Prostate gland (tissue), 2 donors: ENCODE measurements at regions not wholly inside any gene's neighbourhood (a gene's known extent, or its start where the extent isn't known, plus 50 kb on each side); places are given as distances from the start of the nearest gene placed in this dataset.

Experiments
- DNase-seq: peaks from one replicate; pipeline ENCODE4 v3.0.0-alpha.2; 2019; ENCODE audit warnings: low spot score
- H3K27ac ChIP-seq, 2 donors: fragments of 200-600 bp; sonication (generic); 2 replicates each; pipeline ENCODE4 v1.5.1; 2017 to 2019
- H3K27me3 ChIP-seq: fragments of 200-600 bp; sonication (generic); replicated peaks from 2 replicates; pipeline ENCODE4 v1.5.1; 2019; ENCODE audit not compliant: insufficient read depth
- H3K36me3 ChIP-seq, 2 donors: fragments of 200-600 bp; sonication (generic); 1 replicate in 1 of 2; 2 replicates in 1 of 2; pipeline versions ENCODE4 v1.5.1 to v1.8.1; 2017 to 2019
- H3K4me1 ChIP-seq: fragments of 200-600 bp; sonication (generic); replicated peaks from 2 replicates; pipeline ENCODE4 v1.5.1; 2019
- H3K4me3 ChIP-seq, 2 donors: fragments of 200-600 bp; sonication (generic); 2 replicates each; pipeline ENCODE4 v1.5.1; 2017 to 2019
- H3K9me3 ChIP-seq: fragments of 200-600 bp; sonication (generic); 2 replicates; pipeline ENCODE4 v1.5.1; 2017
- POLR2A ChIP-seq: fragments of 450-650 bp; IDR thresholded peaks from one replicate; pipeline ENCODE4 v1.6.1; 2016; ENCODE audit warnings: antibody characterized with exemption, mild to moderate bottlenecking
- POLR2AphosphoS5 ChIP-seq: sonication (generic); formaldehyde crosslinking; IDR thresholded peaks from one replicate; pipeline ENCODE4 v1.6.1; 2017; ENCODE audit warnings: antibody characterized with exemption
- WGBS: methylation state at CpG from one replicate; pipeline ENCODE4 v1.1.5; 2018; 5-methylcytosine and 5-hydroxymethylcytosine counted together
- intact Hi-C: fragments of 100-400 bp; cut with DNase I; formaldehyde crosslinking; loops from one replicate; pipeline ENCODE4 v1.14.2; 2022
- TF ChIP-seq, protein P1 (sequence below), 4 experiments: fragments of 200-600 bp in 2 of 4; fragments of 450-650 bp in 2 of 4; sonication (generic) in 2 of 4; IDR thresholded peaks; 1 replicate in 3 of 4; 2 replicates in 1 of 4; pipeline ENCODE4 v1.5.1; 2016 to 2019; ENCODE audit warnings: antibody characterized with exemption in 4 of 4, mild to moderate bottlenecking in 2 of 4, moderate library complexity in 2 of 4

DNA sequence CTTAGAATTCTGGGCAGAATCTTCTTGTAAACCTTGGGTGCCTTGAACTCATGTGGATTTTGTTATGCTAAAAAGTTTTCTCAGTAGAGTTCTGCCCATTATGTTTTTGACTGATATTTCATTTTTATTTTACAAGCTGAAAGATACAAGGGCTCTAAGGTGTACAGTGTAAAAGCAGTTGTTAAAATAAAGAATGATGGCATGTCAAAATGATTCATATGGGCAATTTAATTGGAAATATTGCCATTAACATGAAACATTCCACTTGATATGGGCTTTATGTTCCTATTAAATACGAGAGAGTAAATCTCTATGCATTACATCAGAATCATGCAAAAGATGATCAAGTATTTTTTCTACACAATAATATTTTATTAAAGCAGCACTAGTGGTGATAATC, 295.1 kb upstream of the ATP2B1 start:
- no peaks in the 10 kb centered on the region for H3K4me1 ChIP-seq
- WGBS: 74% methylated on average over 1 of the region's 1 CpG
- no peaks in the 10 kb centered on the region for H3K36me3 ChIP-seq
- H3K27me3 ChIP-seq: no peaks in the 10 kb centered on the region
- intact Hi-C loops: no loop called here
- H3K27ac ChIP-seq: no peak overlapping the region
- no peaks in the 10 kb centered on the region for H3K9me3 ChIP-seq
- TF ChIP-seq, protein P1, sequence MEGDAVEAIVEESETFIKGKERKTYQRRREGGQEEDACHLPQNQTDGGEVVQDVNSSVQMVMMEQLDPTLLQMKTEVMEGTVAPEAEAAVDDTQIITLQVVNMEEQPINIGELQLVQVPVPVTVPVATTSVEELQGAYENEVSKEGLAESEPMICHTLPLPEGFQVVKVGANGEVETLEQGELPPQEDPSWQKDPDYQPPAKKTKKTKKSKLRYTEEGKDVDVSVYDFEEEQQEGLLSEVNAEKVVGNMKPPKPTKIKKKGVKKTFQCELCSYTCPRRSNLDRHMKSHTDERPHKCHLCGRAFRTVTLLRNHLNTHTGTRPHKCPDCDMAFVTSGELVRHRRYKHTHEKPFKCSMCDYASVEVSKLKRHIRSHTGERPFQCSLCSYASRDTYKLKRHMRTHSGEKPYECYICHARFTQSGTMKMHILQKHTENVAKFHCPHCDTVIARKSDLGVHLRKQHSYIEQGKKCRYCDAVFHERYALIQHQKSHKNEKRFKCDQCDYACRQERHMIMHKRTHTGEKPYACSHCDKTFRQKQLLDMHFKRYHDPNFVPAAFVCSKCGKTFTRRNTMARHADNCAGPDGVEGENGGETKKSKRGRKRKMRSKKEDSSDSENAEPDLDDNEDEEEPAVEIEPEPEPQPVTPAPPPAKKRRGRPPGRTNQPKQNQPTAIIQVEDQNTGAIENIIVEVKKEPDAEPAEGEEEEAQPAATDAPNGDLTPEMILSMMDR (IDR thresholded peaks at IDR 0.05): no peak
- no peak for DNase-seq
- no peak overlapping the region for H3K4me3 ChIP-seq

GRCh38 chr12:90000721-90001120, 292.1 kb upstream of the ATP2B1 start:
- H3K4me3 ChIP-seq: no peak overlapping the region
- WGBS: 96% methylated on average over 3 of the region's 3 CpGs
- no peak overlapping the region for H3K27ac ChIP-seq
- DNase-seq: no peak
- H3K27me3 ChIP-seq: no peaks in the 10 kb centered on the region
- TF ChIP-seq, protein P1 (IDR thresholded peaks at IDR 0.05): no peak
- TF ChIP-seq POLR2A (no peak), POLR2AphosphoS5 (no peak)
- H3K4me1 ChIP-seq: no peaks in the 10 kb centered on the region
- no peaks in the 10 kb centered on the region for H3K9me3 ChIP-seq
- intact Hi-C loops: no loop called here
- no peaks in the 10 kb centered on the region for H3K36me3 ChIP-seq

DNA sequence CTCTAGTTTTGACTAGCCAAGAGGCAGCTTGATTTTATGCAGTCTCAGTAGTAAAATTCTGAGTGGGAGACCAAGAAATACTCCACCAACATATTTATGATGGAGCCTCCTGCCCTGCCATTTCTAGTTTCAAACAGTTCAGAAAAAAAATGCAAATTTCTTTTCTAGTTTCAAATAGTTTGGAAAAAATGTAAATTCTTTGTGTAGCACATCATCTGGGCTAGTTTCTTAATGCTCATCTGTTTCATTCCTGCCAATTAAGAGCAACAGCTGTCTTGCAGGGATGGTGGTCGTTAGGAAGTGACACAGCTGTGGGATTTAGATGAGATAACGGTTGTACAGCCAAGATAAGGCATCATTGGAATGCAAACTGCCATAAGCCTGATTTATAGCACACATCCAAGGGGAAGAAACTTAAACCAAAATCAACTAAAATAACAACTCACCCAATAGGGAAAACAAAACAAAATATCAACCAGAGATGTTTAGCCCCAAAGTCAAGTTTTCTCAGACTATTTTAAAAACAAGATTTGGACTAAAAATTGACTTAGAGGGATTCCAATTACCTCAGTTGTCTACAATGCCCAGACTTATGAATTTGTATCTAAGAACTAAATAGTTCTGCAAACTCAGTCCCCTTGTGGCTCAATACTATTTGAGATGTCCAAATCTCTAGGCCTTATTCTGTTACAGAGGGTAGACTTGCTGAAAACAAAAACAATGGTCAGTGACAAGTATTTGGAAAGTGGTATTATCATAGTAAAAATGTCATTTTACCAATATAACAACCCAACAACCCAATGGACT, 291.3 kb upstream of the ATP2B1 start:
- H3K36me3 ChIP-seq: no peaks in the 10 kb centered on the region
- no peaks in the 10 kb centered on the region for H3K27me3 ChIP-seq
- no peak overlapping the region for H3K27ac ChIP-seq
- DNase-seq: no peak
- TF ChIP-seq POLR2A: no peak
- H3K9me3 ChIP-seq: no peaks in the 10 kb centered on the region
- no peaks in the 10 kb centered on the region for H3K4me1 ChIP-seq
- no peak overlapping the region for H3K4me3 ChIP-seq
- intact Hi-C loops: no loop called here
- WGBS: 45% methylated on average over 2 of the region's 2 CpGs

- H3K27me3 ChIP-seq: no peaks in the 10 kb centered on the region
- H3K9me3 ChIP-seq: no peaks in the 10 kb centered on the region
- DNase-seq: no peak
- TF ChIP-seq POLR2A: no peak
- TF ChIP-seq POLR2AphosphoS5: no peak
- TF ChIP-seq, protein P1 (IDR thresholded peaks at IDR 0.05): no peak
- intact Hi-C loops: no loop called here
- no peak overlapping the region for H3K27ac ChIP-seq
- no peaks in the 10 kb centered on the region for H3K4me1 ChIP-seq
- no peak overlapping the region for H3K4me3 ChIP-seq
- WGBS: 47% methylated on average over 1 of the region's 1 CpG
- no peaks in the 10 kb centered on the region for H3K36me3 ChIP-seq
Observed at GRCh38 chr12:89995870-89996269, 287.2 kb upstream of the ATP2B1 start.

DNA sequence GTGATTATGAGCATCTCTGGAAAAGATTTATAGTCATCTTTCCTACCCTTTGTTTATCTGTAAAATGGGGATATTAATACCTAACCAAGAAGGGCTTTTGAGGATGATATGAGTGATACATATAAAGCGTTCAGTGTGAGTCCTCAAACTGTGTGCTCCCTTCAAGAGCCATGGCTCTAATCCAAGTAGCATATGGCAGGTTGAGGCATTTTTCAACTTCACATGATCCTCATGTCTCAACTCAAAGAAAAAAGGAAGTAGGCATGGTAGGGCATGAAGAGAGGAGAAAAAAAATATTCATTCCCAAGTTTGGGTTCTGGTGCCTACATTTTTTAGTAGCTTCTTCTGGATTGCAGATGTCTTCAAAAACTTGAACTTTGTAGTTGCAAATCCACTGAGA, 286.3 kb upstream of the ATP2B1 start:
- no peaks in the 10 kb centered on the region for H3K4me1 ChIP-seq
- no peaks in the 10 kb centered on the region for H3K9me3 ChIP-seq
- intact Hi-C loops: no loop called here
- 94% methylated on average over 1 of the region's 1 CpG for WGBS
- H3K27me3 ChIP-seq: no peaks in the 10 kb centered on the region
- no peak for DNase-seq
- no peak for TF ChIP-seq POLR2AphosphoS5
- TF ChIP-seq, protein P1 (IDR thresholded peaks at IDR 0.05): no peak
- TF ChIP-seq POLR2A: no peak
- H3K27ac ChIP-seq: no peak overlapping the region
- no peaks in the 10 kb centered on the region for H3K36me3 ChIP-seq
- no peak overlapping the region for H3K4me3 ChIP-seq
